ENCODE measurements at regions not wholly inside any gene's neighbourhood (a gene's known extent, or its start where the extent isn't known, plus 50 kb on each side); places are given as distances from the start of the nearest gene placed in this dataset.
"Not testable (repeated sequence)": the region's sequence is repeated elsewhere in the genome, so short reads cannot be mapped to it uniquely, and the experiment has no call there.

- DNase-seq (ENCODE audit: low spot score) = no peak
Measured at GRCh38 chr2:147416099-147416498, 428.7 kb upstream of the ACVR2A start.

- not testable (repeated sequence) for DNase-seq (ENCODE audit: low spot score)
Measured at GRCh38 chr2:147414656-147415055, 430.2 kb upstream of the ACVR2A start.

- DNase-seq (ENCODE audit: low spot score) = no peak
Measured at GRCh38 chr2:147408357-147408756, 436.5 kb upstream of the ACVR2A start.

- no peak for DNase-seq (ENCODE audit: low spot score)
Measured at GRCh38 chr2:147405651-147406050, 439.2 kb upstream of the ACVR2A start.

- DNase-seq (ENCODE audit: low spot score) = no peak
Measured at GRCh38 chr2:147398996-147399395, 445.8 kb upstream of the ACVR2A start.

GRCh38 chr2:147398301-147398700 is 446.5 kb upstream of the ACVR2A start:
- no peak for DNase-seq (ENCODE audit: low spot score)

GRCh38 chr2:147396890-147397289 is 447.9 kb upstream of the ACVR2A start:
- DNase-seq (ENCODE audit: low spot score) = no peak

GRCh38 chr2:147394179-147394790 is 450.5 kb upstream of the ACVR2A start:
- DNase-seq (ENCODE audit: low spot score) = no peak

GRCh38 chr2:147392180-147392579 is 452.6 kb upstream of the ACVR2A start:
- DNase-seq (ENCODE audit: low spot score) = no peak

GRCh38 chr2:147390475-147390874 is 454.4 kb upstream of the ACVR2A start:
- DNase-seq (ENCODE audit: low spot score) = no peak

- DNase-seq (ENCODE audit: low spot score) = no peak
Measured at GRCh38 chr2:147389218-147389617, 455.6 kb upstream of the ACVR2A start.

- DNase-seq (ENCODE audit: low spot score) = no peak
Measured at GRCh38 chr2:147388217-147388616, 456.6 kb upstream of the ACVR2A start.

- DNase-seq (ENCODE audit: low spot score) = no peak
Measured at GRCh38 chr2:147386284-147386683, 458.5 kb upstream of the ACVR2A start.

- DNase-seq (ENCODE audit: low spot score) = no peak
Measured at GRCh38 chr2:147385600-147385999, 459.2 kb upstream of the ACVR2A start.

GRCh38 chr2:147384659-147385058 is 460.2 kb upstream of the ACVR2A start:
- no peak for DNase-seq (ENCODE audit: low spot score)

GRCh38 chr2:147382322-147382948 is 462.4 kb upstream of the ACVR2A start:
- no peak for DNase-seq (ENCODE audit: low spot score)

GRCh38 chr2:147378403-147378802 is 466.4 kb upstream of the ACVR2A start:
- DNase-seq (ENCODE audit: low spot score) = no peak

- DNase-seq (ENCODE audit: low spot score) = no peak
Measured at GRCh38 chr2:147375073-147375472, 469.8 kb upstream of the ACVR2A start.

GRCh38 chr2:147374423-147374811 is 470.4 kb upstream of the ACVR2A start:
- no peak for DNase-seq (ENCODE audit: low spot score)

- DNase-seq (ENCODE audit: low spot score) = no peak
Measured at GRCh38 chr2:147373800-147374422, 470.9 kb upstream of the ACVR2A start.

- DNase-seq (ENCODE audit: low spot score) = no peak
Measured at GRCh38 chr2:147368306-147368705, 476.5 kb upstream of the ACVR2A start.

GRCh38 chr2:147366279-147366678 is 478.6 kb upstream of the ACVR2A start:
- no peak for DNase-seq (ENCODE audit: low spot score)

GRCh38 chr2:147365622-147366021 is 479.2 kb upstream of the ACVR2A start:
- DNase-seq (ENCODE audit: low spot score) = no peak
